ENCODE measurements at regions not wholly inside any gene's neighbourhood (a gene's known extent, or its start where the extent isn't known, plus 50 kb on each side); places are given as distances from the start of the nearest gene placed in this dataset.

GRCh38 chr12:69108037-69108436 lies 131.3 kb upstream of the CPSF6 start:
- no peak for TF ChIP-seq CTCF (IDR thresholded peaks at IDR 0.05)
- no peak for TF ChIP-seq TCF7 (CRISPR knock-in tag; IDR thresholded peaks at IDR 0.05; ENCODE audit: low read depth)
- TF ChIP-seq ZNF232 (CRISPR knock-in tag; IDR thresholded peaks at IDR 0.05) = no peak
- TF ChIP-seq E2F4 (CRISPR knock-in tag; IDR thresholded peaks at IDR 0.05; ENCODE audit: borderline replicate concordance, low read depth) = no peak
- TF ChIP-seq PREB (CRISPR knock-in tag; IDR thresholded peaks at IDR 0.05; ENCODE audit: borderline replicate concordance) = no peak
- no peak for TF ChIP-seq FOXJ3 (CRISPR knock-in tag; IDR thresholded peaks at IDR 0.05; ENCODE audit: borderline replicate concordance)
- no peak for TF ChIP-seq CBFB (CRISPR knock-in tag; IDR thresholded peaks at IDR 0.05; ENCODE audit: low read depth)
- TF ChIP-seq RELA (CRISPR knock-in tag; IDR thresholded peaks at IDR 0.05; ENCODE audit: borderline replicate concordance) = no peak
- TF ChIP-seq FOXK1 (CRISPR knock-in tag; IDR thresholded peaks at IDR 0.05) = no peak
